Gastrocnemius medialis (tissue), 4 donors: ENCODE measurements at regions not wholly inside any gene's neighbourhood (a gene's known extent, or its start where the extent isn't known, plus 50 kb on each side); places are given as distances from the start of the nearest gene placed in this dataset.

Experiments used
- ATAC-seq, 2 donors: fragments of 150-250 bp; one replicate each; pipeline ENCODE4 v1.9.1; 2016
- DNase-seq, 2 donors: peaks; one replicate each; pipeline ENCODE4 v3.0.0-alpha.2; 2019
- H3K27ac ChIP-seq, 4 donors: fragments of 200-600 bp; sonication (generic); 1 replicate in 1 of 4; 2 replicates in 3 of 4; pipeline ENCODE4 v1.5.1; 2016 to 2018; ENCODE audit warnings: mild to moderate bottlenecking in 2 of 4, moderate library complexity in 1 of 4
- H3K27me3 ChIP-seq, 3 donors: fragments of 200-600 bp; sonication (generic) in 2 of 3; 1 replicate in 1 of 3; 2 replicates in 2 of 3; pipeline versions ENCODE4 v1.5.1 to v1.6.0; 2016 to 2019; ENCODE audit warnings: mild to moderate bottlenecking in 1 of 3, moderate library complexity in 1 of 3
- H3K36me3 ChIP-seq, 2 donors: fragments of 200-600 bp; sonication (generic) in 1 of 2; one replicate each; pipeline ENCODE4 v1.5.1; 2017 to 2018
- H3K4me1 ChIP-seq, 2 donors: fragments of 200-600 bp; sonication (generic) in 1 of 2; one replicate each; pipeline ENCODE4 v1.5.1; 2016 to 2017; ENCODE audit warnings: mild to moderate bottlenecking in 2 of 2
- H3K4me3 ChIP-seq, 4 donors: fragments of 200-600 bp; sonication (generic) in 3 of 4; 1 replicate in 1 of 4; 2 replicates in 3 of 4; pipeline ENCODE4 v1.5.1; 2016 to 2019; ENCODE audit warnings: mild to moderate bottlenecking in 2 of 4
- H3K9me3 ChIP-seq, 3 donors: fragments of 200-600 bp; sonication (generic) in 2 of 3; 1 replicate in 1 of 3; 2 replicates in 2 of 3; pipeline ENCODE4 v1.5.1; 2016 to 2019
- CTCF ChIP-seq, 5 experiments: fragments of 450-650 bp in 3 of 5; fragments of 200-600 bp in 2 of 5; sonication (generic) in 2 of 5; IDR thresholded peaks in 4 of 5; conservative IDR thresholded peaks in 1 of 5; 1 replicate in 4 of 5; 2 replicates in 1 of 5; pipeline ENCODE4 v1.5.1; 2016 to 2019; ENCODE audit warnings: antibody characterized with exemption in 5 of 5, mild to moderate bottlenecking in 3 of 5, moderate library complexity in 3 of 5
- POLR2A ChIP-seq, 2 donors: fragments of 450-650 bp; IDR thresholded peaks; one replicate each; pipeline ENCODE4 v1.6.1; 2017; ENCODE audit warnings: antibody characterized with exemption in 2 of 2, mild to moderate bottlenecking in 2 of 2, moderate library complexity in 2 of 2
- in situ Hi-C, 4 donors: fragments of 200-750 bp; cut with MboI; loops; one replicate each; pipeline versions ENCODE4 v1.15.0 to v1.8.0; 2017; ENCODE audit warnings: low sequenced_read_pairs in 4 of 4
- intact Hi-C: fragments of 100-400 bp; cut with DNase I; formaldehyde crosslinking; loops from one replicate; pipeline ENCODE4 v1.15.1; 2023; ENCODE audit warnings: low total_unique reads

DNA sequence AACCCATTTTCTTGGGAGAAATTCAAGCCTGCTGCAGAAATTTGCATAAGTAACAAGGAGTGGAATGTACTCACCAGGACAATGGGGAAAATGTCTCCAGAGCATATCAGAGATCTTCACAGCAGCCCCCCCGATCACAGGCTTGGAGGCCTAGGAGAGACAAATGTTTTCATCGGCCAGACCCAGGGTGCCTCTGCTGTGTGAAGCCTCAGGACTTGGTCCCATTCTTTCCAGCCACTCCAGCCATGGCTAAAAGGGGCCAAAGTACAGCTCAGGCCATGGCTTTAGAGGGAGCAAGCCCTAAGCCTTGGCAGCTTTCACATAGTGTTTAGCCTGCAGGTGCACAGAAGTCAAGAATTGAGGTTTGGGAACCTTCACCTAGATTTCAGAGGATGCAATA lies 1463.0 kb downstream of the HACE1 start:
- no peak overlapping the region for H3K27ac ChIP-seq
- no peaks in the 10 kb centered on the region for H3K4me1 ChIP-seq
- DNase-seq: no peak
- no peak for ATAC-seq
- H3K4me3 ChIP-seq: no peak overlapping the region
- in situ Hi-C loops: no loop called here
- H3K9me3 ChIP-seq: no peaks in the 10 kb centered on the region
- no peak for TF ChIP-seq POLR2A (IDR thresholded peaks at IDR 0.05)
- no peak for TF ChIP-seq CTCF (IDR thresholded peaks at IDR 0.05 in 4 of 5, conservative IDR thresholded peaks at IDR 0.05 in 1 of 5)
- H3K27me3 ChIP-seq: no peaks in the 10 kb centered on the region
- no peaks in the 10 kb centered on the region for H3K36me3 ChIP-seq
- intact Hi-C loops: no loop called here

GRCh38 chr6:103379272-103379671 lies 1480.4 kb downstream of the HACE1 start:
- in situ Hi-C loops (no loop called here), intact Hi-C loops (no loop called here)
- Histone ChIP-seq H3K27me3 (no peaks in the 10 kb centered on the region), H3K9me3 (no peaks in the 10 kb centered on the region), H3K36me3 (no peaks in the 10 kb centered on the region), H3K4me3 (no peak overlapping the region), H3K4me1 (no peaks in the 10 kb centered on the region), H3K27ac (no peak overlapping the region)
- TF ChIP-seq POLR2A (IDR thresholded peaks at IDR 0.05) (no peak), CTCF (IDR thresholded peaks at IDR 0.05 in 4 of 5, conservative IDR thresholded peaks at IDR 0.05 in 1 of 5) (no peak)
- ATAC-seq: no peak
- no peak for DNase-seq

GRCh38 chr6:103367212-103367611 lies 1492.5 kb downstream of the HACE1 start:
- intact Hi-C loops: no loop called here

GRCh38 chr6:103356531-103356930 lies 1503.2 kb downstream of the HACE1 start:
- Histone ChIP-seq H3K27ac (no peak overlapping the region), H3K36me3 (no peaks in the 10 kb centered on the region), H3K9me3 (no peaks in the 10 kb centered on the region), H3K4me3 (no peak overlapping the region), H3K4me1 (no peaks in the 10 kb centered on the region), H3K27me3 (no peaks in the 10 kb centered on the region)
- intact Hi-C loops (no loop called here), in situ Hi-C loops (no loop called here)
- DNase-seq (no peak), ATAC-seq (no peak)
- TF ChIP-seq POLR2A (IDR thresholded peaks at IDR 0.05) (no peak), CTCF (IDR thresholded peaks at IDR 0.05 in 4 of 5, conservative IDR thresholded peaks at IDR 0.05 in 1 of 5) (no peak)

More at GRCh38 chr6:103367212-103367611, 1492.5 kb downstream of the HACE1 start:
- Histone ChIP-seq H3K4me3 (no peak overlapping the region), H3K27me3 (no peaks in the 10 kb centered on the region), H3K9me3 (no peaks in the 10 kb centered on the region), H3K4me1 (no peaks in the 10 kb centered on the region), H3K36me3 (no peaks in the 10 kb centered on the region), H3K27ac (no peak overlapping the region)
- no peak for ATAC-seq
- DNase-seq: no peak
- no peak for TF ChIP-seq POLR2A (IDR thresholded peaks at IDR 0.05)
- no peak for TF ChIP-seq CTCF (IDR thresholded peaks at IDR 0.05 in 4 of 5, conservative IDR thresholded peaks at IDR 0.05 in 1 of 5)
- in situ Hi-C loops: no loop called here

DNA sequence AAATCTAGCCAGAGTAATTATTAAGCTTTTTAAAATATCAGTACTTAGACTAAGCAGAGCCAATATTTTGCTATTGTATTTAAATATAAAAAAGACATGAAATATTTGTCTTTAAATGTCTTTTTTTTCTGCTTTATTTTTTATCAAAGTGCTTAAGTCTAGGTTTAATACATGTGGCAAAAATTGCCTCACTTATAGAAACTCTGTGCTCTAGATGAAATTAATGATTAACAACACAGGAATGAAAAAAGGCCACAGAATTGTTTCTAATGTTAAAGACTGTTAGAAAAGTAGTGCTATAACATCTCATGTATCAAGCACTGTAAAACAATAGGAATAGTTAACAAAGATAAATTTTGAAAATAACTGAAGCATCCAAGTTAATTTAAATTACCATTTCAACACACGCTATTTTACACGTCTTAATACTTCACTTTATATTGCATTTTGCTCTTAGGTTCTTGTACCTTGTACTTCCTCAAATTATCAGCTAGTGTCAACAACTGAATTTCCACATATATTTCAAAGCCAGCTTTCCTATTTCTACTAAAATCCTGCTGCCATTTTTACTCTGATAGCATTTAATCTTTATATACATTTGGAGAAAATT lies 1515.1 kb downstream of the HACE1 start:
- TF ChIP-seq CTCF (IDR thresholded peaks at IDR 0.05 in 4 of 5, conservative IDR thresholded peaks at IDR 0.05 in 1 of 5) (no peak), POLR2A (IDR thresholded peaks at IDR 0.05) (no peak)
- no peak overlapping the region for H3K4me3 ChIP-seq
- in situ Hi-C loops: no loop called here
- no peaks in the 10 kb centered on the region for H3K9me3 ChIP-seq
- H3K27ac ChIP-seq: no peak overlapping the region
- intact Hi-C loops: no loop called here
- no peaks in the 10 kb centered on the region for H3K4me1 ChIP-seq
- H3K27me3 ChIP-seq: no peaks in the 10 kb centered on the region
- ATAC-seq (no peak), DNase-seq (no peak)
- no peaks in the 10 kb centered on the region for H3K36me3 ChIP-seq
